ENCODE measurements at regions not wholly inside any gene's neighbourhood (a gene's known extent, or its start where the extent isn't known, plus 50 kb on each side); places are given as distances from the start of the nearest gene placed in this dataset.
"Not testable (repeated sequence)": the region's sequence is repeated elsewhere in the genome, so short reads cannot be mapped to it uniquely, and the experiment has no call there.

- Mint-ChIP-seq H3K27ac (ENCODE audit: unreplicated experiment) (no peak overlapping the region), H3K4me1 (ENCODE audit: low read depth, unreplicated experiment) (peaks cover 6% of the 10 kb centered on the region), H3K27me3 (ENCODE audit: insufficient read depth, unreplicated experiment) (no peaks in the 10 kb centered on the region), H3K9me3 (ENCODE audit: unreplicated experiment) (no peaks in the 10 kb centered on the region), H3K36me3 (ENCODE audit: insufficient read depth, unreplicated experiment) (no peaks in the 10 kb centered on the region), H3K4me3 (ENCODE audit: unreplicated experiment) (no peak overlapping the region)
- Histone ChIP-seq H3K9me3 (no peaks in the 10 kb centered on the region), H3K4me1 (peaks cover 17% of the 10 kb centered on the region), H3K27me3 (replicated peaks; ENCODE audit: control insufficient read depth, insufficient read depth, low read length) (no peaks in the 10 kb centered on the region), H3K36me3 (ENCODE audit: control insufficient read depth, insufficient read depth, low read length) (no peaks in the 10 kb centered on the region), H3K4me3 (ENCODE audit: low read depth, low read length) (no peak overlapping the region)
- intact Hi-C loops (cut with micrococcal nuclease; ENCODE audit: unreplicated experiment) = no loop called here
- BruUV-seq (replicated peaks) = no TSS peak
- TF ChIP-seq CTCF (IDR thresholded peaks at IDR 0.05; ENCODE audit: insufficient read depth in 1 of 2, low read depth in 1 of 2, low read length in 1 of 2, severe bottlenecking in 1 of 2, unreplicated experiment in 1 of 2) = no peak
- no peak for DNase-seq
- POLR2A ChIA-PET = interaction anchor here (0.5 kb wide), 1 partner anchor 207 kb away, joined by 9 read pairs; no protein-coding TSS in a partner anchor
- CTCF ChIA-PET = no interaction called here
These were observed 375.0 kb upstream of the SEMA3C start for GRCh38 chr7:81293806-81294205.

- H3K9me3 ChIP-seq; H3K27me3 ChIP-seq (replicated peaks; ENCODE audit: control insufficient read depth, insufficient read depth, low read length); CTCF ChIA-PET; intact Hi-C loops (cut with micrococcal nuclease; ENCODE audit: unreplicated experiment); H3K4me3 ChIP-seq (ENCODE audit: low read depth, low read length); H3K36me3 ChIP-seq (ENCODE audit: control insufficient read depth, insufficient read depth, low read length); H3K27ac Mint-ChIP-seq (ENCODE audit: unreplicated experiment); H3K27me3 Mint-ChIP-seq (ENCODE audit: insufficient read depth, unreplicated experiment); POLR2A ChIA-PET; H3K36me3 Mint-ChIP-seq (ENCODE audit: insufficient read depth, unreplicated experiment); H3K4me1 ChIP-seq; H3K4me3 Mint-ChIP-seq (ENCODE audit: unreplicated experiment); BruUV-seq (replicated peaks); DNase-seq: not testable (repeated sequence)
- Mint-ChIP-seq H3K4me1 (ENCODE audit: low read depth, unreplicated experiment) (peaks cover 11% of the 10 kb centered on the region), H3K9me3 (ENCODE audit: unreplicated experiment) (peaks cover 10% of the 10 kb centered on the region)
These were observed 367.9 kb upstream of the SEMA3C start for GRCh38 chr7:81286754-81287153.

GRCh38 chr7:81285142-81285871 is 366.5 kb upstream of the SEMA3C start:
- no peak overlapping the region for H3K4me3 ChIP-seq (ENCODE audit: low read depth, low read length)
- H3K36me3 ChIP-seq (ENCODE audit: control insufficient read depth, insufficient read depth, low read length) = no peaks in the 10 kb centered on the region
- no peaks in the 10 kb centered on the region for H3K27me3 ChIP-seq (replicated peaks; ENCODE audit: control insufficient read depth, insufficient read depth, low read length)
- ChIA-PET POLR2A (no interaction called here), CTCF (no interaction called here)
- DNase-seq = no peak
- Mint-ChIP-seq H3K9me3 (ENCODE audit: unreplicated experiment) (peaks cover 10% of the 10 kb centered on the region), H3K36me3 (ENCODE audit: insufficient read depth, unreplicated experiment) (no peaks in the 10 kb centered on the region), H3K4me1 (ENCODE audit: low read depth, unreplicated experiment) (peaks cover 11% of the 10 kb centered on the region), H3K4me3 (ENCODE audit: unreplicated experiment) (no peak overlapping the region), H3K27me3 (ENCODE audit: insufficient read depth, unreplicated experiment) (no peaks in the 10 kb centered on the region), H3K27ac (ENCODE audit: unreplicated experiment) (no peak overlapping the region)
- H3K9me3 ChIP-seq = no peaks in the 10 kb centered on the region
- BruUV-seq (replicated peaks) = no TSS peak
- intact Hi-C loops (cut with micrococcal nuclease; ENCODE audit: unreplicated experiment) = no loop called here
- no peaks in the 10 kb centered on the region for H3K4me1 ChIP-seq
- TF ChIP-seq CTCF (IDR thresholded peaks at IDR 0.05; ENCODE audit: insufficient read depth in 1 of 2, low read depth in 1 of 2, low read length in 1 of 2, severe bottlenecking in 1 of 2, unreplicated experiment in 1 of 2) = no peak
